Stimulated activated CD8-positive, alpha-beta memory T cell treated with anti-CD3 and anti-CD28 coated beads, Interleukin-15, amount 100 ng/mL, for 4 hours (primary cell): ENCODE measurements at regions not wholly inside any gene's neighbourhood (a gene's known extent, or its start where the extent isn't known, plus 50 kb on each side); places are given as distances from the start of the nearest gene placed in this dataset.
"Not testable (repeated sequence)": the region's sequence is repeated elsewhere in the genome, so short reads cannot be mapped to it uniquely, and the experiment has no call there.

Source experiments
- DNase-seq, 2 donors: peaks; one replicate each; pipeline ENCODE4 v3.0.0-alpha.2; 2020; ENCODE audit warnings: low read depth in 2 of 2

GRCh38 chr9:95584176-95584575 is 67.4 kb upstream of the PTCH1 start:
- DNase-seq = no peak

DNA sequence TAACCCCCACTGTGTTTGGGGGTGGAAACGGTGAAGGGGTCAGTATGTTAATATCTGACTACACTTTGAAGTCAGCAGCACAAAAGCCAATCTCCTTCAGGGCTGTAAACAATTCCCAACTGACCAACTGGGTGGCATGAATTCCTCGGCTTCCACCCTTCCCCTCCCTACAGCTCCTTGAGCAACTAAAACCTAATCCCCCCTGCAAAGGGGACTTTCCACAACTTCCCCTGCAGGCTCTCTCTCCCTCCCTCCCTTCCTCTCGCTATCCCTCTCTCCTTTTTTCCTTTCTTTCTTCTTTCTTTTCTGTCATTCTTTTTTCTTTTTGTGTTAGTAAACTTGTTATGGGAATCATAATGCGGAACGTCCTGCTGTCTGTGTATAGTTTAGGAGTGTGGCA is 65.1 kb upstream of the PTCH1 start:
- DNase-seq = no peak

- DNase-seq = no peak
These were observed 64.3 kb upstream of the PTCH1 start for GRCh38 chr9:95580812-95581761.

- DNase-seq = no peak
These were observed 58.2 kb upstream of the PTCH1 start for GRCh38 chr9:95574866-95575553.

DNA sequence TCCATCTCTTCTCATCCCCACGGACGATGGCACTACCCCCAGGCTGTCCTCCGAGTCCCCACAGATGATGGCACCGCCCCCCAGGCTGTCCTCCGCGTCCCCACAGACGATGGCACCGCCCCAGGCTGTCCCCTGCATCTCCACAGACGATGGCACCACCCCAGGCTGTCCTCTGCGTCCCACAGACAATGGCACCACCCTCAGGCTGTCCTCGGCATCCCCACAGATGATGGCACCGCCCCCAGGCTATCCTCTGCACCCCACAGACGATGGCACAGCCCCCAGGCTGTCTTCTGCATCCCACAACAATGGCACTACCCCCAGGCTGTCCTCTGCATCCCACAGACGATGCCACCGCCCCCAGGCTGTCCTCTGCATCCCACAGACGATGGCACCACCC is 57.4 kb upstream of the PTCH1 start:
- no peak for DNase-seq

DNA sequence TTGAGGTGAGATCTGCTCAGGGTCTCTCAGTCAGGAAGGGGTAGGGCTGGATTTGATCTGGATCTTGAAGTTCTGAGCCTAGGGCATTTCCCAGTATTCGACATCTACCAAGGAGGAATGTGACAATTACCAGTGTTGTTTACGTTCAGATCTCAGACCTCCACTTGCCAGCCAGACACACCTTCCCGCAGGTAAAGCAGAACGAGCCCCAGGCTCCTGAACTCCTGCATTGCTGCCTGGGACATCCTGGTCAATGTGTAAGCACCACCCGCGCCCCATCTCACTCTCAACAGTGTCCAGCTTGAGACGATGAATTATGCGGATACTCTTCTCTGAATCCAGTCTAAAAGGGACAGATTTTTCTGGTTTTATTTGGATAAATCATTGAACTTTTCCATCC is 56.7 kb upstream of the PTCH1 start:
- DNase-seq = no peak

DNA sequence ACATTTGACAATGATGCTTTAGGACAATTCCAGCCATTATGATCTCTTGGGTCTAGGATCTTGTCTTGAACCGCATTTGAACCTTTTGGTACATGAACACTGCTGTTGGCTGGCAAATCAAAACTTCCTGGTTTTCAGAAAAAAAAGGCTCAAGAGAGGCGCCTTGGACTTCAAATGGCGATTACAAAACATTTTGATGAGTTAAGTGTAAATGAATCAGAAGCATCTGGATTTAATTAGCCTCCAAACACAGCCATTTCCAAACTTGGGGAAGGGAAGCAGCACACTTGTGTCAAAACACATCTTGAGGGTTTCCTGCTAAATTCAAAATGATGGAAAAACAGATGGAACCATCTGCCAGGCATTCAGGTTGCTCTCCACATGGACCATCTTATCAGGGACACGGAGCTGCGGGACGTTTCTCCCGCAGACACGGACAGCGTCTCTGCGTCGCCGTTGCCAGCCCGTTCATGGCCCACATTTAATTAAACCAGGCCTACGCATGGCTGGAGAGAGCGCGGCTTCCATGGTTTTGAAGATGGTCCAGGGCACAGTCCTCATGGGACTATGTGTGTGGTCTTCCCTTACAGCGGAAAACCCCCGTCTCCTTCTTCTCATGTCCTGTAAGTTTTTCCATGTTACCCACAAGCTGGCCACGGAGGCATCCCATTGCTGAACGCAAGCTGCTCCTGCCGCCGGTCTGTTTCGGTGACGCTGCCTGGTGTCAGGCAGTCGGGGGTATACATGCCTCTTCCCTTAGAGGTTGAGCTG is 55.8 kb upstream of the PTCH1 start:
- no peak for DNase-seq

- no peak for DNase-seq
These were observed 53.9 kb upstream of the PTCH1 start for GRCh38 chr9:95570646-95571045.

DNA sequence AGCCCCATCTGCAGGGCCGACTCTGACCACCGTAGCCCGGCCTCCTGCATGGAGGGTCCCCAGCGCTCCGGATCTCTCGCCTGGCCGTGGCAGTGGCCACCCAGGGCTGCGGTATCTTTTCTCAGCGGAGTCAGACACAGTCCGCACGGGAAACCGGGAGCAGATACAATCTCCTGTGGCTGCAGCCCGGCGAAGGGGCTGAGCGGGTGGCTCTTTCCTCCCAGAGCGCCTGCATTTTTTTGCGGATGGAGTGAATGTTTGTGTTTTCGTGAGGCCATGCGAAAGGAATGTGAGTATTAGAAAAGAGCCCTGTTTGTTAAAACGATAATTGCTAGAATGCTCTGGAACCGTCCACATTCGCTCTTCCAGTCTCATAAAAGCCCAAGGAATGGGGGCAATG is 53.4 kb upstream of the PTCH1 start:
- DNase-seq = no peak

GRCh38 chr9:95568735-95569134 is 52.0 kb upstream of the PTCH1 start:
- not testable (repeated sequence) for DNase-seq
